ENCODE measurements at regions not wholly inside any gene's neighbourhood (a gene's known extent, or its start where the extent isn't known, plus 50 kb on each side); places are given as distances from the start of the nearest gene placed in this dataset.

- no peak for TF ChIP-seq CTCF (IDR thresholded peaks at IDR 0.05; ENCODE audit: low read depth, low read length)
- Histone ChIP-seq H3K9me3 (ENCODE audit: low read depth) (no peaks in the 10 kb centered on the region), H3K4me1 (ENCODE audit: low read depth) (peaks cover 5% of the 10 kb centered on the region), H3K4me3 (no peak overlapping the region), H3K27ac (no peak overlapping the region), H3K27me3 (no peaks in the 10 kb centered on the region), H3K36me3 (no peaks in the 10 kb centered on the region)
- no peak for DNase-seq (ENCODE audit: low read depth in 1 of 2, low spot score in 1 of 2)
These were observed 189.3 kb downstream of the KLF5 start for GRCh38 chr13:73248154-73248553.

- Histone ChIP-seq H3K27me3 (no peaks in the 10 kb centered on the region), H3K4me1 (ENCODE audit: low read depth) (peaks cover 5% of the 10 kb centered on the region), H3K27ac (no peak overlapping the region), H3K36me3 (no peaks in the 10 kb centered on the region), H3K9me3 (ENCODE audit: low read depth) (no peaks in the 10 kb centered on the region), H3K4me3 (no peak overlapping the region)
- no peak for TF ChIP-seq CTCF (IDR thresholded peaks at IDR 0.05; ENCODE audit: low read depth, low read length)
- DNase-seq (ENCODE audit: low read depth in 1 of 2, low spot score in 1 of 2): no peak
These were observed 186.4 kb downstream of the KLF5 start for GRCh38 chr13:73245246-73245645.

- no peak for DNase-seq (ENCODE audit: low read depth in 1 of 2, low spot score in 1 of 2)
- Histone ChIP-seq H3K4me1 (ENCODE audit: low read depth) (peaks cover 5% of the 10 kb centered on the region), H3K27me3 (no peaks in the 10 kb centered on the region), H3K4me3 (no peak overlapping the region), H3K36me3 (no peaks in the 10 kb centered on the region), H3K9me3 (ENCODE audit: low read depth) (no peaks in the 10 kb centered on the region), H3K27ac (no peak overlapping the region)
- no peak for TF ChIP-seq CTCF (IDR thresholded peaks at IDR 0.05; ENCODE audit: low read depth, low read length)
These were observed 185.7 kb downstream of the KLF5 start for GRCh38 chr13:73244467-73244866.

GRCh38 chr13:73242515-73243015, 183.8 kb downstream of the KLF5 start:
- H3K4me3 ChIP-seq: no peak overlapping the region
- H3K27ac ChIP-seq: no peak overlapping the region
- no peaks in the 10 kb centered on the region for H3K9me3 ChIP-seq (ENCODE audit: low read depth)
- H3K36me3 ChIP-seq: no peaks in the 10 kb centered on the region
- no peaks in the 10 kb centered on the region for H3K27me3 ChIP-seq
- DNase-seq (ENCODE audit: low read depth in 1 of 2, low spot score in 1 of 2): no peak
- TF ChIP-seq CTCF (IDR thresholded peaks at IDR 0.05; ENCODE audit: low read depth, low read length): no peak
- no peaks in the 10 kb centered on the region for H3K4me1 ChIP-seq (ENCODE audit: low read depth)

GRCh38 chr13:73240193-73240592, 181.4 kb downstream of the KLF5 start:
- no peak for TF ChIP-seq CTCF (IDR thresholded peaks at IDR 0.05; ENCODE audit: low read depth, low read length)
- H3K9me3 ChIP-seq (ENCODE audit: low read depth): no peaks in the 10 kb centered on the region
- H3K36me3 ChIP-seq: no peaks in the 10 kb centered on the region
- H3K4me3 ChIP-seq: no peak overlapping the region
- H3K4me1 ChIP-seq (ENCODE audit: low read depth): no peaks in the 10 kb centered on the region
- H3K27me3 ChIP-seq: no peaks in the 10 kb centered on the region
- H3K27ac ChIP-seq: no peak overlapping the region
- no peak for DNase-seq (ENCODE audit: low read depth in 1 of 2, low spot score in 1 of 2)

GRCh38 chr13:73235385-73235784, 176.6 kb downstream of the KLF5 start:
- Histone ChIP-seq H3K4me1 (ENCODE audit: low read depth) (no peaks in the 10 kb centered on the region), H3K9me3 (ENCODE audit: low read depth) (no peaks in the 10 kb centered on the region), H3K27ac (no peak overlapping the region), H3K36me3 (no peaks in the 10 kb centered on the region), H3K4me3 (no peak overlapping the region), H3K27me3 (no peaks in the 10 kb centered on the region)
- TF ChIP-seq CTCF (IDR thresholded peaks at IDR 0.05; ENCODE audit: low read depth, low read length): no peak
- DNase-seq (ENCODE audit: low read depth in 1 of 2, low spot score in 1 of 2): no peak

Measured in cardiac muscle cell (in vitro differentiated cells and primary cell).